ENCODE measurements at regions not wholly inside any gene's neighbourhood (a gene's known extent, or its start where the extent isn't known, plus 50 kb on each side); places are given as distances from the start of the nearest gene placed in this dataset.

DNA sequence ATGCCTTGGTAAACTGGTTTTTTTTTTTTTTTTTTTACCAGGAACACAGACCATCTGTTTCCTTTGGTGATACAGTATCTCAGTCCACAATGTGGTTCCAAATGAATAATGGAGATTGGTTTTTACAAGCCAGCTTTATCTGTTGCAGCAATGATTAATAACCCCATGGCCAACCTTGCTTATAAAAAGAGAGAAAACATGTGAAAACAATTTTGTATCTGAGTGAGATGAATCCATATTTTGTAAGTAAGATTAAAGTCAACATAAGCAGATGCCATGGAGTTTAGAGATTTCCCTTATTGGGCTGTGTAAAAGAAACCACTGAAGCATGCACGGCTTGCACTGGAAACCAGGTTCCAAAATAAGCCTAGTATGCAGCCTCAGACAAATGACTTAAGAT, 108.6 kb upstream of the CNTNAP5 start:
- TF ChIP-seq, protein P1, sequence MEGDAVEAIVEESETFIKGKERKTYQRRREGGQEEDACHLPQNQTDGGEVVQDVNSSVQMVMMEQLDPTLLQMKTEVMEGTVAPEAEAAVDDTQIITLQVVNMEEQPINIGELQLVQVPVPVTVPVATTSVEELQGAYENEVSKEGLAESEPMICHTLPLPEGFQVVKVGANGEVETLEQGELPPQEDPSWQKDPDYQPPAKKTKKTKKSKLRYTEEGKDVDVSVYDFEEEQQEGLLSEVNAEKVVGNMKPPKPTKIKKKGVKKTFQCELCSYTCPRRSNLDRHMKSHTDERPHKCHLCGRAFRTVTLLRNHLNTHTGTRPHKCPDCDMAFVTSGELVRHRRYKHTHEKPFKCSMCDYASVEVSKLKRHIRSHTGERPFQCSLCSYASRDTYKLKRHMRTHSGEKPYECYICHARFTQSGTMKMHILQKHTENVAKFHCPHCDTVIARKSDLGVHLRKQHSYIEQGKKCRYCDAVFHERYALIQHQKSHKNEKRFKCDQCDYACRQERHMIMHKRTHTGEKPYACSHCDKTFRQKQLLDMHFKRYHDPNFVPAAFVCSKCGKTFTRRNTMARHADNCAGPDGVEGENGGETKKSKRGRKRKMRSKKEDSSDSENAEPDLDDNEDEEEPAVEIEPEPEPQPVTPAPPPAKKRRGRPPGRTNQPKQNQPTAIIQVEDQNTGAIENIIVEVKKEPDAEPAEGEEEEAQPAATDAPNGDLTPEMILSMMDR (conservative IDR thresholded peaks at IDR 0.05) = no peak
- TF ChIP-seq EZH2 (IDR thresholded peaks at IDR 0.05; ENCODE audit: low read depth) = no peak

Measured in PC-9 (cell line).